LNCaP clone FGC (cell line): ENCODE measurements at regions not wholly inside any gene's neighbourhood (a gene's known extent, or its start where the extent isn't known, plus 50 kb on each side); places are given as distances from the start of the nearest gene placed in this dataset.
A peak's percentile ranks its signal among the peaks of the same experiment; 100 is the strongest.

ENCODE experiments used
- DNase-seq: peaks from one replicate; pipeline ENCODE4 v3.0.0-alpha.2; 2011; ENCODE audit warnings: low read depth
- H3K4me3 ChIP-seq: 2 replicates; pipeline ENCODE4 v1.5.1; 2011; ENCODE audit warnings: mild to moderate bottlenecking, low read depth, low read length, control low read depth
- CTCF ChIP-seq: IDR thresholded peaks from 2 replicates; pipeline ENCODE4 v1.5.1; 2012; ENCODE audit warnings: mild to moderate bottlenecking; ENCODE audit not compliant: control insufficient read depth, insufficient read depth; ENCODE audit errors: extremely low read depth

GRCh38 chr15:37789397-37789786 lies 145.0 kb upstream of the TMCO5A start:
- no peak for TF ChIP-seq CTCF
- H3K4me3 ChIP-seq = no peak overlapping the region
- DNase-seq = no peak

GRCh38 chr15:37789881-37790280 lies 144.6 kb upstream of the TMCO5A start:
- no peak for DNase-seq
- no peak for TF ChIP-seq CTCF
- no peak overlapping the region for H3K4me3 ChIP-seq

GRCh38 chr15:37791693-37792092 lies 142.7 kb upstream of the TMCO5A start:
- no peak overlapping the region for H3K4me3 ChIP-seq
- TF ChIP-seq CTCF = no peak
- no peak for DNase-seq

DNA sequence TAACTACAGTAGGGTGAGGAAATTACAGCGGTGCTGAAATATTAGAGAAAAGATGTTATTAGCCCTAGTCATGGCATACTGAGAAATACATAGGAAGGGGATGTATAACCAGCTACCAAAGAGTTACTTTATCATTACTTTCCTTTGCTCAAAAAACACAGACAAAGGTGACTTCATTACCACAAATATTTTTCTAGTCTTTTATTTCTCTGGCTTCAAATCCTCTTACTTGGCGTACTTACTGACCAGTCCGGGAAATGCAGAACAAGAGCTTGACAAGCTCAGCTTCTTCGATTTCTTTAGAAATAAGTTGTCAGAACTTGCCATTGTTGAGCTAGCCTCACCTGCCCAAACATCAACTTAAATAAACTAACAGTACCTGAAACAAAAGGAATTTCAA lies 142.1 kb upstream of the TMCO5A start:
- no peak for DNase-seq
- no peak overlapping the region for H3K4me3 ChIP-seq
- TF ChIP-seq CTCF = no peak

DNA sequence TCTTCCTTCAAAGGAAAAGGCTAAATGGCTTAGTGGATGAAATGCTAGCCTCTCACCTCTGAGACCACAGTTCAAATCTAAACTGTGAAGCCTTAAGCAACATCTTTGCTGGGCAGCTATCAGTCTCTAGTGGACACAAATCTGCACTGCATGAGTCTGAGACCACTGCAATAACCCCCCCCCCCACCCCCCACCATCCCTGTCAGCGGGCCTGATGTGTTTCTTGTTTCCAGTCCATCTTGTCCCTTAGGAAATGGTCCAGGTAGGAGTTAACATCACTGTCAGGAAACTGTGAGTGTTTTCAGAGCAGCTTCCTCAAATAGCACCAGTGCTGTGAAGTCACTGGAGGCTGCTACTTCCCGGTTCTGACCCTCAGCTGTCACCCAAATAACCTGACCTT lies 140.6 kb upstream of the TMCO5A start:
- H3K4me3 ChIP-seq = no peak overlapping the region
- no peak for DNase-seq
- TF ChIP-seq CTCF = 0 out of 2 replicates have a peak, but pooled peaks have one; percentile 9

GRCh38 chr15:37794947-37795346 lies 139.5 kb upstream of the TMCO5A start:
- TF ChIP-seq CTCF = no peak
- no peak for DNase-seq
- no peak overlapping the region for H3K4me3 ChIP-seq

- no peak overlapping the region for H3K4me3 ChIP-seq
- TF ChIP-seq CTCF = no peak
- no peak for DNase-seq
Observed at GRCh38 chr15:37801529-37801928, 132.9 kb upstream of the TMCO5A start.
